OCI-M1 (cell line): ENCODE measurements at regions not wholly inside any gene's neighbourhood (a gene's known extent, or its start where the extent isn't known, plus 50 kb on each side); places are given as distances from the start of the nearest gene placed in this dataset.

Source experiments
- DNase-seq: peaks from one replicate; lab custom pipeline; 2025; lab: John Stamatoyannopoulos, UW

DNA sequence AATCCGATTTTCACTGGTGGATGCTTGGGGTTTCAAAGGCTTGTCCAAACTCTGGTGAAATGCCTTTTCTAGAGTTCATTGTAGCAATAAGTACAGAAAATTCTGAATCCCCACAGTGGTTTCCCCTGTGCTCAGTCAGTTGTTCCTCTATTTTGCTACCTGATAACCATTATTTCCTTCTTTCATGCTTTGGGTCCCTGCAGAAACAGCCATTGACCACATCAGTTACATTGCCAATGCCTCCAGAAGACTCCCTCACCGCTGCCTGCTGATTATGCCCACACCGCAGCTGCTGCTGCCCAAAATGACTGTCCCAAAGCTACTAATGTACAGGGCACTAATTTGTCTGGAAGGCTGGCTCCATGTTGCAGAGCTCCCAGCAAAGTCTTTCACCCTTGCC, 517.3 kb downstream of the KLF12 start:
- DNase-seq: no peak

DNA sequence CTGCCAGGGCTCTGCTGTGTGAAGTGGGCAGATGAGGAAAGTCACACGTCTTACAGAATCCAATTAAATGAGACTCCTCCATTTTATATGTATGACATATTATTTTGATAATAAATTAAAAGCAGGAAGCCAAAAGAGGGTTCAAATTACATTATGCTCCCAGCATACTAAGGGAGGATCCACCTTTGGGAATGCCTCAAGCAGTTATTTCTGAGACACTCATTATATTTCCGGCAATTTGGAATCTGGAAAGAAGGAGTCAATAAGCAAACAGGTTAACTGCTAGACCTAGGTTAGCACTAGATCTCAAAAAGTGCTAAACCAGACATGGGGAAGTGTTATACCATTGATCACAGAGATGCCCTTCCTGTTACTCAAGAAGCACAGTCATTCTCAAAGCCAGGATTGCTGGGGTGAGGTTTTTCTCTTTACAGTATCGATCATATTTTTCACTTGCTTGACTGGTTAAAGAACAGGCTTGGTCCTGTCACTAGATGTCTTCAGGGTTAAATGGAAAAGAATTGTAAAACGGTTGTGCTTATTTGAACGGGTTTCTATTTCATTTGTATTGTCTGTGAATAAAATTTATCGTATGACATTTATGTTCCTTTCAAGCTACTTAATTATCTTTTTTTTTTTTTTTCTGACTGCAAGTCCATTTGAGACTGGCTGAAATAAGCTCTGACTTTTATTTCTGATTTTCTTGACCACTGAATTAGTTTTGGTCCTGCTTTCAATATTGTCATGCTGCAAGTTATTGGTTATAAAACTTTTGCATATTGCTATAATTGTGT, 523.2 kb downstream of the KLF12 start:
- DNase-seq: no peak

DNA sequence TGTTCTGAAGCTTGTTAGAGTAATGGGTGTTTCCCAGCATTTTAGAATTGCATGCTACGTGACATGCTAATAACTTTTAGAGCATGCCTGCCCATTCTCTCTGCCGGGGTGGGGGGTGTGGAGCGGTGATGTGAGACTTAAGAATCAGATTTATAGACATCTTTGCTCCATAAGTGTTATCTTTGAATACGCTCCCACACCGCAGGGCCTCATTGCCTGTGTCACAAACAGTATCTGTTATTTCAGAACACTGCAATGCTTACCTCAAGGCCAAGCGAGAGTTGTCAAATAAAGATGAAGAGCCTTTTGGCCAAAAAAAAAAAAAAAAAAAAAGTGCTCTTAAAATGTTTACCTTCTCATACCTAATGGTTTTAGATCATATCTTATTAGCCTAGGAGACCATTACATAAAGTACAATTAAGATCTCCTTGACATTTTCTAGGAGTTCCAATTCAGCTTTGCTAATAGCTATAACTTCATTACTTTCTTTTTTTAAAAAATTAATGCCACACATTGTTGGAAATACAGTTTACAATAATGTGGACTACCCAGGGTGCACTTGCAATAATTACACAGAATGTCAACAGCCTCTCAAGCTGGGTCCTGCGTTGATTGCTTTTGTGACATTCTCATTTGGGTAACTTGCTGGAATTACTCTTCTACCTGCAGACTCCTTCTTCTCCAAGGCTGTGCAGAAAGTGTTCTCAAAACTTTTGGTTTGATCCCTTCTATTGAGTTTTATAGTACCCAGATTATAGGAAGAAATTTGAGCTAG, 525.3 kb downstream of the KLF12 start:
- no peak for DNase-seq

DNA sequence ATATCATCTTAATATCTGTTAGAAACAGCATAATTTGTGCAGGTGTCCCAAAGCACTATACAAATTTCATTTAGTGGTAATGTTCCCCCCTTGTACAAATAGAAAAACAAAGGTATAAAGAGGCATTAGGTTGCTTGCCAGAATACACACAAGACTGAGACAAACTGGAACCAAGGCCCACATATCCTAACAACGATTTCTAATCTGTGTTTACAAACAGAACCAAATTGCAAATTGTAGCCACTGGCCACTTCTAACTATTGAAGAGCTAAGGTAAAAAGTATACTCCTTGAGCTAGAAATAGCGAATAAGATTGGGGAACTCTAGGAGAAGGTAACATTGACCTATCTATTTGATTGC, 526.1 kb downstream of the KLF12 start:
- DNase-seq: no peak

DNA sequence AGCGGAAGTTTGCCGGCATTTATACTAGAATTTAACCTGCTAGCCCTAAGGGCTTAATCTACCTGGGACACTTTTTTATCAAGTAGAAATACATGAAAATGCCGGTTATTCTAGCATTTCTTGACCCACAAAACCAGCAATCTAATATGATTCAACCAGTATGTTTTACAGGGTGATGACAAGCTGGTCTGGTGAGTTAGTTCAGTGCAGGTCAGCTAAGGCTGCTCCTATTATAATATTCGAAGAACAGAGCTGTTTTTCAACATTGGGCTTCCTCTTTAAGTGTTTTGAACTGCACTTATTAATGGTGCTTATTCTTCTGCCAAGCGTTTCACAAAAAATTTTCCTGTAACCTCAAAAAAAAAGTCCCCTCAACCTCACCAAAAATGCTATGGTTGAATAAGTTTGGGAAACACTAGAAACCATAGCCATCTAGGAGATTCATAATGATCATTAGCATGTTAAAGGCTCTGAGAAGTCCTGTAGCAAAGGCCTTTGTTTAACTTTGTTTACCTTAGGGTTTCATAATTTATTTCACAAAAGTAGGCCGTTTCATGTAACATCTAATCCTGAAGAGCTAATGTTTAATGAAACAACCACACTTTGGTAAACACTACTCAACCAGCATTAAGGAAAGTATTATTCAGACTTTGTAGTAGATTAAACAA, 526.6 kb downstream of the KLF12 start:
- DNase-seq: no peak

DNA sequence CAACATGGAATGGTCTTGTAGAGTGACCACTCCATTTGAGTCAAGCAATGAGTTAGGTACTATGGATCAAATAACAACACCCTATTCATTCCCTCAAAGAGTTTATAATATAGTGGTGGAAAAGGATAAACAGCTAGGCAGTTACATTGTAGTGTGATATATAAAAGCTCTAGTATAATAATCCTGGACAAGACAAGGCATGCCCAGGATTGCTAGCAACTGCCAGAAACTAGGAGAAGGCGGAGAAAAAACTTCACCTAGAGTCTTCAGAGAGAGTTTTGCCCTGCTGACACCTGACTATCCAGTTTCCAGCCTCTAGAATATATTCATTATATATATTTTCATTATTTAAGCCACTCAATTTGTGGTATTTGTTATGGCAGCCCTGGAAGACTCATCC, 530.6 kb downstream of the KLF12 start:
- DNase-seq: no peak

DNA sequence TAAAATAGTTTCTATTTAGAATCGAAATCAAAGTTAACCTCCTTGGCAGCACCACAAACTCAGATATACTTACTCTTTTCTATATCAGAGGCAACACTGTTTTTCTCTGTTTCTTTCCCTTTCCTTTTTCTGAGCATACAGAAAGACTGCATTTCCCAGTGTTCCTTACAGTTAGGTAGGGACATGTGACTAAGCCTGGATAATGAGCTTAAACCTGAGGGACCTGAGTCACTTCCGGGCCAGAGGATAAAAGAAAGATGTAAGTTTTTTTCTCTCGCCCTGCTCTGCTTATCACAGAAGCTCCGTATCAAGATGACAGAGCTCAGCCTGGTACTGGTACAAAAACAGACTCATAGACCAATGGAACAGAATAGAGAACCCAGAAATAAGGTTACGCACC, 531.9 kb downstream of the KLF12 start:
- DNase-seq: peak; percentile 71

DNA sequence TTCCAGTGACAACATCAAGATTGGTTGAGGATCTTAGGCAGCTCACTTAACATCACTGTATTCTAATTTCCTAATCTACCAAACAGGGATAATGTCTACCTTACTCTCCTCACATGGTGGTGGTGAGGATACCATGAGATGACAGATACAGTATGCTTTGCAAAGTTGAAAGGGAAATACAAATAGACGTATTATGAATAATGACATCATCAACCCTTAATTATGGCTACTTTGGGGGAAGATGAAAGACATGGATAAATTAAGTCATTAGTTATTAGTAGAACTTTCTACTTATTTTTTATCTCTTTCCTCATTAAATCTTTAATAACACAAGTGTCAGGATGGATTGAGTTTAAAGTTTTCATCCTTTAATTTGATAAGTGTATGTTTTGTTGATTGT, 532.5 kb downstream of the KLF12 start:
- DNase-seq: no peak

DNA sequence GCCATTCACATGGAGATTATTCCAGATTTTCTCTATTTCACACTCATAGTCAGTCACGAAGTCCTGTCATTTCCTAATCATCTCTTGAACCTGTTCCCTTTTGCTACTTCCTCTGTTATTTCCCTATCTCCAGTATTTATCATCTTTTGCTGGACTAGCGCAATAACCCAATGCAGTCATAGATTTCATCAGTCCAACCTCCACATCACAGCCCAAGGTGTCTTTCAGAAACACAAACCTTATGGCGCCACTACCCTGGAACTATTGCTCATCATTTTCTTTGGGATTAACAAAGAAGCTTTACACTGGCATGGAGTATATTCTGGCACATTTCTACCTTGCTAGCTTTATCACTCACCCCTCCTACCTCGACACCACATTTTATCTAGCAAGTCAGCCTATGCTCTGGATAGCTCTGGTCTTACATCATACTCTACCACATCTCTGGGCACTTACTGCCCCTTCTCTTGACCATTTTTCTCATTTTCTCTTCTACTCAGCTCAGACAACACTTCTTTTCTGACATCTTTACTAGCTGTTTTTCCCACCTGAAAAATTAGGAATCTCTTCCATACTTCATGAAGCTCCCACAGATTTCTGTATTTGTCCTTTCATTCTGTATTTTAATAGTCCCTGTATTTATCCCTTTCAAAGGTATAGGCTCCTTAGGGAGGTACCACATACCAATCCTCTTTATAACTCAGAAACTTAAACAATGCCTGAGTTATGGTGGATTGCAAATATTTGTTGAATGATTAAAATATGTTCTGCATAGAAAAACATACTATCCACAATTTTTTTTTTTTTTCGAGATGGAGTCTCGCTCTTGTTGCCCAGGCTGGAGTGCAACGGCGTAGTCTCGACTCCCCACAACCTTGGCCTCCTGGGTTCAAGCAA, 534.7 kb downstream of the KLF12 start:
- peak; percentile 37 for DNase-seq

DNA sequence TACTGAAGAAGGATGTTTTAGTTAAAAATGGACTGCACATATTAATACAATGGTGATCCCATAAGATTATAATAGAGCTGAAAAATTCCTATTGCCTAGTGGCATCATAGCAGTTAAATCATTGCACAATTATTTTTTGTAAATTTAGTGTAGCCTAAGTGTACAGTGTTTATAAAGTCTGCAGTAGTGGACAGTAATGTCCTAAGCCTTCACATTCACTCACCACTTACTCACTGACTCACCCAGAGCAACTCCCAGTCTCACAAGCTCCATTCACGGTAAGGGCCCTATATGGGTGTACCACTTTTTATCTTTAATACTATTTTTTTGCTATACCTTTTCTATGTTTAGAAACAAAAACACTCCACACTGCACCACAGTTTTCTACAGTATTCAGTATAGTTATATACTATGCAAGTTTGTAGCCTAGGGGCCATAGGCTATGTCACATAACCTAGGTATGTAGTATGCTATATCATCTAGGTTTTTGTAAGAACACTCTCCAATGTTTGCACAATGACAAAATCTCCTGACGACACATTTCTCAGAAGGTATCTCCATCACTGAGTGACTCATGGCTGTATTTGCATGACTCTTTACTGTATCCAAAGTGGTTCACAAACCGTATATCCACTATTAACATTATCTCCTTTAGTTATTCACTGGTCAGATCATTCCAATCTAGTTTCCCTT, 536.0 kb downstream of the KLF12 start:
- no peak for DNase-seq

DNA sequence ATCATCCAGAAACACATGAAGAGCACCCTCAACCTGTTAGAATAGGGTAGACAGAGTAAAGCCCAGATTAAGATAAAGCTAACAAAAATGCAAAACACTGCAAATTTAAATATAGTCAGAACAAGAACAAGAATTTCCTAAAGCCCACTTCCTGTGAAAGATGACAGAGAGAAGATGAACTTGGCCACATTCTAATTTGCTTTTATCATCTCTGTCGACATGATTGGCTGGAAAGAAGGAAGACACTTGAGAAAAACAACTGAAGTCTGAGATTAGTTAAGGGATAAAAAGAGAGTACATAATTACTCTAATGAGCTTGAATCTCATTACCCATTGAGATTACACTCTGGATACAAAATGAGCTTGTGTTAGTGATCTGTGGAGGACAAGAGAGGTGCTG, 537.6 kb downstream of the KLF5 start:
- no peak for DNase-seq

DNA sequence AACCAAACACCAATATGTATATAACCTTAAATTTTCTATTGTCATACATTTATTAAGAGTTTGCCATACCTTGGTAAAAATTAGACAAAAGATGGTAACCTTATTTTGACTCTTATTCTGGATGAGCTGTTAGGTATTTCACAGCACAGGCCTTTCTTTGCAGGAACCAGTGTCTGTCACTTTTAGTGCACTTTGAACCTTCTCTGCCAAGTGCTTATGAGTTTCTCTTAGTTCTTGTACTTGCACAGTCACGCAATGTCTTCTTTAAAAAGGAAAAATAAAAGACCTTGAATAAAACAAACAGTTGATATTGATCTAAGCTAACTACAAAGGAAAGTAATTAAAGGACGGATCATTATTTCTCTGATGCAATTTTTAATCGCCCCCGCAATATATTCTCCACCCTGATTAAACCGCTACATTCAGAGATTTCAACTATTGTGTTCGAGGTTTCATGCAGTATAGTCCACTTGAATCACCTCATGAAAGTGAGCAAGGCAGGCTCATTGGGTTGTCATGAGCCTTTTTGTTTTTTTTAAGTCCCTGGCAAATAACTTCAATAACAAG, 534.5 kb downstream of the KLF5 start:
- DNase-seq: no peak

DNA sequence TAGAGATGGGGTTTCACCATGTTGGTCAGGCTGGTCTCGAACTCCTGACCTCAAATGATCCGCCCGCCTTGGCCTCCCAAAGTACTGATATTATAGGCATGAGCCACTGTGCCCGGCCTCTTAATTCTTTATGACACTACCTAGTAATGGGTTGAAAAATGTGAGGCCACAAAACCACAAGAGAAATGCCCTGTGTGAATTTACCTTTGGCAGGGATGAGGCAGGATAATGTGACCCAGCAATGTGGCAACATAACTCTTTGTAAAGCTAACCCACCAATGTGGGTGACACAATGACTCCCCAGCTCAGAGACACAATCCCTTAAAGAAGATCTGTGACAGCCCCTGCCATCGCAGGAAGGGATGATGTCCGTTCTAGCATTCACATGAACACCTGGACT, 533.1 kb downstream of the KLF5 start:
- DNase-seq: no peak

DNA sequence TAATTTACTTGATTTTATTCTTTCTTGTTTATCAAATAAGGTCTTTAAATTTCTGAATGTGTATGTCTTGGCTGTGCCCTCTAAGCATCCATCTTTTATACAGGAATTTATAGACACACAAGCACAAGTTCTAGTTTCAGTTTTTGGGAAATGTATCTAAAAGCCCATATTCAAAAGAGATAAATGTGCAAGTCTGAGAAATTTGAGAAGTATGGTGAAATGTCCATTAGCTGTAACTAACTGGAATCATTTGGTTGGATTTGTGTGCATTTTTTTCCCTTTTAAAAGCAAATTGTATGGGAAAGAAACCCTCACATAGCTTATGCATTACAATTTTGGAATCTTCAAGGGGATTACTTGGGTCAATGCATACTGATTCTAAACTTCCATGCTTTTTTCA, 532.0 kb downstream of the KLF5 start:
- peak; percentile 32 for DNase-seq

DNA sequence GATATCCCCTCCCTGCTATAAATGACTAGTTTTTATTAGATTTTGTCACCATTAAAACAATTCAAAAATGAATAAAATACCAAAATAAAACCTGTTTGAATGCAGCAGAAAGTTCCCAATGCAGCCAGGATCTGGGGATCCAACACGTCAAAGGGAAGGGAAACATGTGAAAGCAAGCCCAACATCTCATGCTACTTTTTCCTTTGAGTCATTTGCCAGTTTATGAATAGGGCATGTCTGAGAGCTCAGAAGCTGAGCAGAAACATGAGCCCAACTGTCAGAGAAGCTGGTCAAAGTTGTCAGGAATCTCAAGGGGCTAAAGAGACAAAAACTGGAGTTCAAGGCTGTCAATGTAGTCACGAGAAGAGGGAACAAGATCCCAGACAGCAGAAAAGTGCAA, 526.4 kb downstream of the KLF5 start:
- DNase-seq: no peak

DNA sequence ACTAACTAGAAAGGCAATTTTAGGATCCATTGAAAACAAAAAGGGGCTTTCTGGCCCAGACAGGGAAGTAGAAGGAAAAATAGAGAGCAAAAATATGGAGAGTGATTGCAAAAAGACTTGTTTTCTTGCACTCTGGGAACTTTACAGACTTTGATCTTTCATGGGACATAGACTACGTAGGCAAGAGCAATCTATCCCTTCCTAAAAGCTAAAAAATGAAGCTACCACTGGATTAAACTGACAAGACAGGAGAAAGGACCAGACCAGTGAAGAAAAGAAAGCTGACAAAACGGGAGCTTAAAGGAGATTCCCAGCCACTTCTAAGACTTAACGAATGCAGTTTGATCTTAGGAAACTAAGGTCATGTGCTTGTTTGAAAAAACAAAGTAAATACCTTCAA, 524.5 kb downstream of the KLF5 start:
- no peak for DNase-seq

DNA sequence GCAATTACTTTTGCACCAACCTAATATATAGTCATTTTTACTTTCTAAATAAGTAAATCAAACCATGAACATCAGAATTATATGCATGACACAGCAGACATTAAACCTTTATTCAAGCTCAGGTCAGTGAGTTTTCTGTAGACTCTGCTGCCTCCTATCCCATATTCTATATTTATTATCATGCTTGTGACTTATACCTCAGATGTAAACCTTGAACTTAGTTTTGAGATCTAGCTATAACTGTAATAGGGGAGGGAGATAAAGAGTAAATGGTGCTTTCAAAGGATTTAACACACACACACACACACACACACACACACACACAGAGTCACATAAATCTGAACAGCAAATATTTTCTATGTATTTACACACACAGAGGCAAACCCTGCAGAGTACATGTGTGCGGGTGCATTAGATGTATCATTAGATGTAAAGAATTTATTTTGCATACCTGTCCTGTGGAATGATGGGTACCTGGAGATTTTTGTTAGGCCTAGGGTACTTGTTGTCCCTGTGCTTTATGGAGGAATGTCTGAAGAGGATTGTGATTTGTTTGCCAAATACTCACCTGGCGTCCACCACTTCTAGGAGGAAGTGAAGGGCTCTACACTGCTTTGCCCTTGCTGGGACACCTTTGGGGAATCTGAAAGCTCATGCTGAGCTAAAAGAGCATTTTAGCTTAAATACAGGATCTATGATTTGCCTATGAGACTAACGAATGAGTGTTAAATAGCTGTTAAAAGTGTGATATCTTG, 521.9 kb downstream of the KLF5 start:
- no peak for DNase-seq

DNA sequence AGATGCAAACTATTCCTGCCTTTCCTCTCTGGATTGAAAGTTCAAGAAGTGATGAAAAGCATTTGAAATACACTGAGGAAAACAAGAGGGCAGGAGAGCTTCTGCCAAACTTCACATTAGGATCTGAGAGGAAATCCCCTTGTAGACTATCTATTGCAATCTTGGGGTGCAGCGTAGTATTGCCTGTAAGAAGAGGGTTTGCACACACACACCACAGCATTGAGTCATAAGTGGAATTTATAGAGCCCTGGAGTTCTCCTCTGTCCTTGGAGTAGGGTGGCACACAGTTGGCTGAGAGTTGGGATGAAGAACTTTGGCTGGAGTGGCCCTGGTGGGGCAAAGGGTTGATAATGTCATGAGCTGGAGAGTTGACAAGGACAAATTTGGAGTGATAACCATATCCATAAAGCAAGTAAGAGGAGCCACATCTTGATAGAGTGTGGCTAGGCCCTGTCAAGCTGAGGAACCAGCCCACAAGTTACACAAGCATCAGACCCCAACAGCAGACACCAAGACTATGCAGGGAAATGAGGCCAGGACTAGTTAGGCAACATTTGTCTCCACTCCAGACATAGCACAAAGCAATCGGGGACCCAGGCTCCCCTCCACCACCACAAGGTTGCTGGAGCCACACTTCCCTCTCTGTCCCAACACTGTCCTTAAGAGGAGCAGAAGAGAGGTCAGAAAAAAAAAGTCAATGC, 520.9 kb downstream of the KLF5 start:
- DNase-seq: no peak

DNA sequence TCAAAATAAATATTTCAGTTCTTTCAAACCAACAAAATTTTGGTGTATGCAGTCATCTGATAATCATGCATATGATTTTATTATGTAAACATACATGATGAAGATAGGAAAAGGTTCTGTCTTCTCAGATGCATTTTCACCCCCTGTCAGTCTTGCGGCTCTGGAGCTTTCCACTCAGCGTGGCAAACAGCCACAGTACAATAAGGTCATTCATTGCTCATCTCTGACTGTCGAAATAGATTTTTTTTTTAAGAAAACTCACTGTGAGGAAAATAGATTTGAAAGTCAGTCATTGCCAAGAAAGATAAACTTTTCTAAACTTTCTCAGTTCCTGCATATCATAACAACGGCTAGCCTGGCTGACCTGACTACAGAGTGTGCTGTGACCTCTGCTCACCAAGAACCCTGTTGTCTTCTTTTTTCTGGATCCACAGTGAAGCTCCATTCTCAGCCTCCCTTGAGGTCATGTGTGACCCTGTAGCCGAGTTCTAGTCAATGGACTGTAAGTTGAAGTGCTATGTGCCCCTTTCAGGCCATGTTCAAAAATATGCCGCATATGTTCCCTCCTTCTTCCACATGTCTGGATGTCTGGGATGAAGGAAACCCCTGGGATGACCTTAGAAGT, 519.6 kb downstream of the KLF5 start:
- no peak for DNase-seq
